NOMO-1 treated with dmso at 0.1 percent for 144 hours (cell line): ENCODE measurements at regions not wholly inside any gene's neighbourhood (a gene's known extent, or its start where the extent isn't known, plus 50 kb on each side); places are given as distances from the start of the nearest gene placed in this dataset.
"Not testable (repeated sequence)": the region's sequence is repeated elsewhere in the genome, so short reads cannot be mapped to it uniquely, and the experiment has no call there.

Experiments used
- DNase-seq: peaks from one replicate; lab custom pipeline; 2025; ENCODE audit not compliant: unreplicated experiment; lab: John Stamatoyannopoulos, UW

GRCh38 chr19:33866696-33867095 lies 70.0 kb downstream of the KCTD15 start:
- no peak for DNase-seq

GRCh38 chr19:33868076-33868735 lies 71.5 kb downstream of the KCTD15 start:
- no peak for DNase-seq

GRCh38 chr19:33868788-33869412 lies 72.2 kb downstream of the KCTD15 start:
- DNase-seq: no peak

- DNase-seq: not testable (repeated sequence)
Observed at GRCh38 chr19:33870298-33870932, 73.7 kb downstream of the KCTD15 start.

GRCh38 chr19:33871605-33872004 lies 74.9 kb downstream of the KCTD15 start:
- no peak for DNase-seq

GRCh38 chr19:33872445-33873320 lies 76.0 kb downstream of the KCTD15 start:
- no peak for DNase-seq

GRCh38 chr19:33875071-33875470 lies 78.4 kb downstream of the KCTD15 start:
- no peak for DNase-seq

- no peak for DNase-seq
Observed at GRCh38 chr19:33876192-33876591, 79.5 kb downstream of the KCTD15 start.

- DNase-seq: no peak
Observed at GRCh38 chr19:33878030-33878544, 81.4 kb downstream of the KCTD15 start.

GRCh38 chr19:33878910-33879810 lies 82.5 kb downstream of the KCTD15 start:
- DNase-seq: no peak

- DNase-seq: no peak
Observed at GRCh38 chr19:33879818-33880575, 83.3 kb downstream of the KCTD15 start.

- DNase-seq: no peak
Observed at GRCh38 chr19:33883859-33884519, 87.3 kb downstream of the KCTD15 start.

- DNase-seq: no peak
Observed at GRCh38 chr19:33885236-33885635, 88.6 kb downstream of the KCTD15 start.

- no peak for DNase-seq
Observed at GRCh38 chr19:33887891-33888290, 91.2 kb downstream of the KCTD15 start.

GRCh38 chr19:33888665-33889064 lies 92.0 kb downstream of the KCTD15 start:
- DNase-seq: no peak

- DNase-seq: no peak
Observed at GRCh38 chr19:33890569-33890968, 93.9 kb downstream of the KCTD15 start.

- DNase-seq: no peak
Observed at GRCh38 chr19:33891773-33892172, 95.1 kb downstream of the KCTD15 start.

GRCh38 chr19:33894787-33895186 lies 98.1 kb downstream of the KCTD15 start:
- no peak for DNase-seq

GRCh38 chr19:33895366-33895765 lies 98.7 kb downstream of the KCTD15 start:
- no peak for DNase-seq
